ENCODE measurements at regions not wholly inside any gene's neighbourhood (a gene's known extent, or its start where the extent isn't known, plus 50 kb on each side); places are given as distances from the start of the nearest gene placed in this dataset.

DNA sequence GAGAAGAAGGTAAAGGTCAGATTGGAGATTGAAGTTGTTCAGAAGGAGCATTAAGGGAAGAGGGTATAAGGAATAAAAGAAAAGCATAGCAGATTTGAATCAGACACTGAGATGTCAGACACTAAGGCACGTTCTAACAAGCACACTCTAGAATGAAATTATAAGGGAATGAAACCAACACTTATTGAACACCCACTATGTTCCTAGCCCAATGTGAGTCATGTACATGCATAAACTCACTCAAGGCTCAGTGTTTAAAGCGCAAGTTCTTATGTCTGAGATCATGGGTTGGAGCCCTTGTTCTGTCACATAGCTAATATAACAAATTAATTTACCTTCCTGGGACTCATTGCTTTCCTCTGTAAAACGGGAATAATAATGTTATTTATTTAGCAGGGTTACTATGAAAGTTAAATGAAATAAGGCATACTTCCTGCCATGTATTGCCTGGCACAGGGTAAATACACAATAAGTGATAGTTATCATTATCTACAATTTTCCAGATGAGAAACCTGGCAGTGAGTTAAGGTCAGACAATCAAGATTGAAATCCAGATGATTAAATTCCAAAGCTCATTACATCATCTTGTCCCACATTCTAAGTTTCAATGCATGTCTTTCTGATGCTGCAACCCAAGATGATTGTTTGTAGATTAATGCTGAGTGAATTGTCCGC lies 68.3 kb upstream of the DACH1 start:
- Histone ChIP-seq H3K9me3 (no peaks in the 10 kb centered on the region), H3K4me1 (ENCODE audit: low read depth) (no peaks in the 10 kb centered on the region), H3K36me3 (ENCODE audit: low read depth) (no peaks in the 10 kb centered on the region), H3K4me3 (no peak overlapping the region)
- intact Hi-C loops (cut with DNase I, micrococcal nuclease): no loop called here
- ATAC-seq: no peak
- TF ChIP-seq, protein P1, sequence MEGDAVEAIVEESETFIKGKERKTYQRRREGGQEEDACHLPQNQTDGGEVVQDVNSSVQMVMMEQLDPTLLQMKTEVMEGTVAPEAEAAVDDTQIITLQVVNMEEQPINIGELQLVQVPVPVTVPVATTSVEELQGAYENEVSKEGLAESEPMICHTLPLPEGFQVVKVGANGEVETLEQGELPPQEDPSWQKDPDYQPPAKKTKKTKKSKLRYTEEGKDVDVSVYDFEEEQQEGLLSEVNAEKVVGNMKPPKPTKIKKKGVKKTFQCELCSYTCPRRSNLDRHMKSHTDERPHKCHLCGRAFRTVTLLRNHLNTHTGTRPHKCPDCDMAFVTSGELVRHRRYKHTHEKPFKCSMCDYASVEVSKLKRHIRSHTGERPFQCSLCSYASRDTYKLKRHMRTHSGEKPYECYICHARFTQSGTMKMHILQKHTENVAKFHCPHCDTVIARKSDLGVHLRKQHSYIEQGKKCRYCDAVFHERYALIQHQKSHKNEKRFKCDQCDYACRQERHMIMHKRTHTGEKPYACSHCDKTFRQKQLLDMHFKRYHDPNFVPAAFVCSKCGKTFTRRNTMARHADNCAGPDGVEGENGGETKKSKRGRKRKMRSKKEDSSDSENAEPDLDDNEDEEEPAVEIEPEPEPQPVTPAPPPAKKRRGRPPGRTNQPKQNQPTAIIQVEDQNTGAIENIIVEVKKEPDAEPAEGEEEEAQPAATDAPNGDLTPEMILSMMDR (IDR thresholded peaks at IDR 0.05): no peak
- DNase-seq: no peak

DNA sequence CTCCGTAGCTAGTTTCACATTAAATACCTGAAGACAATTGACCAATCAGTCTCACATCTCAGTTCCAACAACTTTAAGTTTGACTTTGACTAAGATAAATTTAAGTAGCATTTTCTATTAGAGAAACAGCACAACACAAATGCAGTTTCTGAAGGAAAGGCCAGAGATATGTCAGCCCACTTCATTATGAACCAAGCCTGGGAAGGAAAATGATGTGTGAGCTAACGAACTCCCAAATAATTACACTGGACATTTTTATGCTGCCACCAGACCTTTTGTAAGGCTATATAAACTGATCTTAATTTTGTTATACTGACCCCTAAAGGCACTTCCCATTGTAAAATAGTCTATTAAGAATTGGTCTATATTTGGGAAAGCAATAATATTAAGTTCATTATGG lies 57.9 kb upstream of the DACH1 start:
- no peak overlapping the region for H3K4me3 ChIP-seq
- no peak for DNase-seq
- intact Hi-C loops (cut with DNase I, micrococcal nuclease): no loop called here
- H3K4me1 ChIP-seq (ENCODE audit: low read depth): no peaks in the 10 kb centered on the region
- H3K36me3 ChIP-seq (ENCODE audit: low read depth): no peaks in the 10 kb centered on the region
- no peak for ATAC-seq
- H3K9me3 ChIP-seq: no peaks in the 10 kb centered on the region
- TF ChIP-seq, protein P1 (IDR thresholded peaks at IDR 0.05): no peak

DNA sequence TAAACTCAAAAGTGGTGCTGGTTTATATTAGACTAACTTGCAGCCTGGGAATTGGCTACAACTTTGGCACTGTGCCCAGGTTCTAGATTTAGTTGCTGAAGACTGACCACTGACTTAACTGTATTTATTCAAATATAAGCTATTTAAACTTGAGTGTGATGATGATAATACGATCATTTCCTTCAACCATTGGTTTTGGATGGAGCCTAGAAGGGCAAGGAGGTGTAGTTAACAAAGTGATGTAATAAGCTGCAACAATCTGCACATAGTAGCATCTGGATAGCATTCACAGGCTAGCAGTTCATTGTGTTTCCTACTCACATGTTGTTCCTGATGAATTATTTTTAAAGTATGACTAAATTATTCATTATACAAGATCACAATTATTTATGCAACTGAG lies 55.2 kb upstream of the DACH1 start:
- H3K4me3 ChIP-seq: no peak overlapping the region
- H3K9me3 ChIP-seq: no peaks in the 10 kb centered on the region
- ATAC-seq: no peak
- intact Hi-C loops (cut with DNase I, micrococcal nuclease): no loop called here
- DNase-seq: peak in 1 of 3 donors; percentile 7
- H3K36me3 ChIP-seq (ENCODE audit: low read depth): no peaks in the 10 kb centered on the region
- TF ChIP-seq, protein P1 (IDR thresholded peaks at IDR 0.05): no peak
- H3K4me1 ChIP-seq (ENCODE audit: low read depth): no peaks in the 10 kb centered on the region

Measured in mucosa of descending colon (tissue), 3 donors.